ENCODE measurements at regions not wholly inside any gene's neighbourhood (a gene's known extent, or its start where the extent isn't known, plus 50 kb on each side); places are given as distances from the start of the nearest gene placed in this dataset.
"Not testable (repeated sequence)": the region's sequence is repeated elsewhere in the genome, so short reads cannot be mapped to it uniquely, and the experiment has no call there.

GRCh38 chr20:60177080-60177479, 218.9 kb downstream of the CDH26 start:
- Histone ChIP-seq H3K36me3 (ENCODE audit: control insufficient read depth in 5 of 5, insufficient read depth in 5 of 5, low read length in 5 of 5) (no peaks in the 10 kb centered on the region), H3K9ac (ENCODE audit: low read length in 5 of 5) (no peak overlapping the region), H3K4me1 (ENCODE audit: control insufficient read depth in 5 of 5, insufficient read depth in 5 of 5, low read length in 5 of 5) (peaks cover 0 to 6% (median 0%) of the 10 kb centered on the region in 5 donors), H3K27me3 (ENCODE audit: control insufficient read depth in 5 of 5, insufficient read depth in 4 of 5, low read length in 5 of 5) (peaks cover 0 to 4% (median 0%) of the 10 kb centered on the region in 5 donors), H3K27ac (ENCODE audit: low read depth, low read length) (no peak overlapping the region), H3K4me3 (ENCODE audit: low read depth in 1 of 5, low read length in 5 of 5) (no peak overlapping the region), H3K9me3 (ENCODE audit: control insufficient read depth in 5 of 5, low read length in 5 of 5) (no peaks in the 10 kb centered on the region)

- H3K9me3 ChIP-seq (ENCODE audit: control insufficient read depth in 5 of 5, low read length in 5 of 5): peaks cover 0 to 10% (median 9%) of the 10 kb centered on the region in 5 donors
- peaks cover 0 to 5% (median 3%) of the 10 kb centered on the region in 5 donors for H3K27me3 ChIP-seq (ENCODE audit: control insufficient read depth in 5 of 5, insufficient read depth in 4 of 5, low read length in 5 of 5)
- H3K9ac ChIP-seq (ENCODE audit: low read length in 5 of 5): no peak overlapping the region
- no peak overlapping the region for H3K27ac ChIP-seq (ENCODE audit: low read depth, low read length)
- no peaks in the 10 kb centered on the region for H3K4me1 ChIP-seq (ENCODE audit: control insufficient read depth in 5 of 5, insufficient read depth in 5 of 5, low read length in 5 of 5)
- no peak overlapping the region for H3K4me3 ChIP-seq (ENCODE audit: low read depth in 1 of 5, low read length in 5 of 5)
- H3K36me3 ChIP-seq (ENCODE audit: control insufficient read depth in 5 of 5, insufficient read depth in 5 of 5, low read length in 5 of 5): no peaks in the 10 kb centered on the region
Measured at GRCh38 chr20:60180986-60181385, 222.8 kb downstream of the CDH26 start.

GRCh38 chr20:60186412-60186811, 228.2 kb downstream of the CDH26 start:
- no peaks in the 10 kb centered on the region for H3K4me1 ChIP-seq (ENCODE audit: control insufficient read depth in 5 of 5, insufficient read depth in 5 of 5, low read length in 5 of 5)
- H3K4me3 ChIP-seq (ENCODE audit: low read depth in 1 of 5, low read length in 5 of 5): no peak overlapping the region
- peaks cover 0 to 10% (median 9%) of the 10 kb centered on the region in 5 donors for H3K9me3 ChIP-seq (ENCODE audit: control insufficient read depth in 5 of 5, low read length in 5 of 5)
- no peak overlapping the region for H3K27ac ChIP-seq (ENCODE audit: low read depth, low read length)
- H3K27me3 ChIP-seq (ENCODE audit: control insufficient read depth in 5 of 5, insufficient read depth in 4 of 5, low read length in 5 of 5): peaks cover 0 to 5% (median 0%) of the 10 kb centered on the region in 5 donors
- H3K9ac ChIP-seq (ENCODE audit: low read length in 5 of 5): no peak overlapping the region
- no peaks in the 10 kb centered on the region for H3K36me3 ChIP-seq (ENCODE audit: control insufficient read depth in 5 of 5, insufficient read depth in 5 of 5, low read length in 5 of 5)

GRCh38 chr20:60187683-60188082, 229.5 kb downstream of the CDH26 start:
- H3K9me3 ChIP-seq (ENCODE audit: control insufficient read depth in 5 of 5, low read length in 5 of 5): peaks cover 0 to 10% (median 9%) of the 10 kb centered on the region in 5 donors
- H3K36me3 ChIP-seq (ENCODE audit: control insufficient read depth in 5 of 5, insufficient read depth in 5 of 5, low read length in 5 of 5): no peaks in the 10 kb centered on the region
- no peak overlapping the region for H3K9ac ChIP-seq (ENCODE audit: low read length in 5 of 5)
- no peak overlapping the region for H3K27ac ChIP-seq (ENCODE audit: low read depth, low read length)
- H3K4me3 ChIP-seq (ENCODE audit: low read depth in 1 of 5, low read length in 5 of 5): no peak overlapping the region
- peaks cover 0 to 5% (median 0%) of the 10 kb centered on the region in 5 donors for H3K27me3 ChIP-seq (ENCODE audit: control insufficient read depth in 5 of 5, insufficient read depth in 4 of 5, low read length in 5 of 5)
- H3K4me1 ChIP-seq (ENCODE audit: control insufficient read depth in 5 of 5, insufficient read depth in 5 of 5, low read length in 5 of 5): no peaks in the 10 kb centered on the region

GRCh38 chr20:60191014-60191413, 232.8 kb downstream of the CDH26 start:
- Histone ChIP-seq H3K9ac (ENCODE audit: low read length in 5 of 5) (no peak overlapping the region), H3K4me3 (ENCODE audit: low read depth in 1 of 5, low read length in 5 of 5) (no peak overlapping the region), H3K9me3 (ENCODE audit: control insufficient read depth in 5 of 5, low read length in 5 of 5) (peaks cover 0 to 3% (median 0%) of the 10 kb centered on the region in 5 donors), H3K27me3 (ENCODE audit: control insufficient read depth in 5 of 5, insufficient read depth in 4 of 5, low read length in 5 of 5) (peaks cover 0 to 4% (median 0%) of the 10 kb centered on the region in 5 donors), H3K27ac (ENCODE audit: low read depth, low read length) (no peak overlapping the region), H3K4me1 (ENCODE audit: control insufficient read depth in 5 of 5, insufficient read depth in 5 of 5, low read length in 5 of 5) (no peaks in the 10 kb centered on the region), H3K36me3 (ENCODE audit: control insufficient read depth in 5 of 5, insufficient read depth in 5 of 5, low read length in 5 of 5) (no peaks in the 10 kb centered on the region)

- H3K27me3 ChIP-seq (ENCODE audit: control insufficient read depth in 5 of 5, insufficient read depth in 4 of 5, low read length in 5 of 5): peaks cover 0 to 4% (median 0%) of the 10 kb centered on the region in 5 donors
- no peak overlapping the region for H3K4me3 ChIP-seq (ENCODE audit: low read depth in 1 of 5, low read length in 5 of 5)
- H3K9ac ChIP-seq (ENCODE audit: low read length in 5 of 5): no peak overlapping the region
- H3K9me3 ChIP-seq (ENCODE audit: control insufficient read depth in 5 of 5, low read length in 5 of 5): peaks cover 0 to 3% (median 0%) of the 10 kb centered on the region in 5 donors
- no peaks in the 10 kb centered on the region for H3K36me3 ChIP-seq (ENCODE audit: control insufficient read depth in 5 of 5, insufficient read depth in 5 of 5, low read length in 5 of 5)
- H3K4me1 ChIP-seq (ENCODE audit: control insufficient read depth in 5 of 5, insufficient read depth in 5 of 5, low read length in 5 of 5): no peaks in the 10 kb centered on the region
- H3K27ac ChIP-seq (ENCODE audit: low read depth, low read length): no peak overlapping the region
Measured at GRCh38 chr20:60192326-60192725, 234.1 kb downstream of the CDH26 start.

- not testable (repeated sequence) for H3K4me1 ChIP-seq (ENCODE audit: control insufficient read depth in 5 of 5, insufficient read depth in 5 of 5, low read length in 5 of 5); H3K9me3 ChIP-seq (ENCODE audit: control insufficient read depth in 5 of 5, low read length in 5 of 5); H3K27ac ChIP-seq (ENCODE audit: low read depth, low read length); H3K27me3 ChIP-seq (ENCODE audit: control insufficient read depth in 5 of 5, insufficient read depth in 4 of 5, low read length in 5 of 5); H3K36me3 ChIP-seq (ENCODE audit: control insufficient read depth in 5 of 5, insufficient read depth in 5 of 5, low read length in 5 of 5); H3K4me3 ChIP-seq (ENCODE audit: low read depth in 1 of 5, low read length in 5 of 5); H3K9ac ChIP-seq (ENCODE audit: low read length in 5 of 5)
Measured at GRCh38 chr20:60199132-60199531, 240.9 kb downstream of the CDH26 start.

GRCh38 chr20:60199866-60200265, 241.6 kb downstream of the CDH26 start:
- Histone ChIP-seq H3K4me3 (ENCODE audit: low read depth in 1 of 5, low read length in 5 of 5) (no peak overlapping the region), H3K9me3 (ENCODE audit: control insufficient read depth in 5 of 5, low read length in 5 of 5) (peaks cover 0 to 3% (median 0%) of the 10 kb centered on the region in 5 donors), H3K36me3 (ENCODE audit: control insufficient read depth in 5 of 5, insufficient read depth in 5 of 5, low read length in 5 of 5) (no peaks in the 10 kb centered on the region), H3K27me3 (ENCODE audit: control insufficient read depth in 5 of 5, insufficient read depth in 4 of 5, low read length in 5 of 5) (peaks cover 0 to 7% (median 0%) of the 10 kb centered on the region in 5 donors), H3K27ac (ENCODE audit: low read depth, low read length) (no peak overlapping the region), H3K4me1 (ENCODE audit: control insufficient read depth in 5 of 5, insufficient read depth in 5 of 5, low read length in 5 of 5) (peaks cover 0 to 3% (median 0%) of the 10 kb centered on the region in 5 donors), H3K9ac (ENCODE audit: low read length in 5 of 5) (no peak overlapping the region)

GRCh38 chr20:60200305-60200918, 242.2 kb downstream of the CDH26 start:
- H3K27ac ChIP-seq (ENCODE audit: low read depth, low read length): no peak overlapping the region
- peaks cover 0 to 3% (median 0%) of the 10 kb centered on the region in 5 donors for H3K9me3 ChIP-seq (ENCODE audit: control insufficient read depth in 5 of 5, low read length in 5 of 5)
- H3K27me3 ChIP-seq (ENCODE audit: control insufficient read depth in 5 of 5, insufficient read depth in 4 of 5, low read length in 5 of 5): peaks cover 0 to 7% (median 0%) of the 10 kb centered on the region in 5 donors
- H3K9ac ChIP-seq (ENCODE audit: low read length in 5 of 5): no peak overlapping the region
- no peak overlapping the region for H3K4me3 ChIP-seq (ENCODE audit: low read depth in 1 of 5, low read length in 5 of 5)
- H3K4me1 ChIP-seq (ENCODE audit: control insufficient read depth in 5 of 5, insufficient read depth in 5 of 5, low read length in 5 of 5): peaks cover 0 to 3% (median 0%) of the 10 kb centered on the region in 5 donors
- no peaks in the 10 kb centered on the region for H3K36me3 ChIP-seq (ENCODE audit: control insufficient read depth in 5 of 5, insufficient read depth in 5 of 5, low read length in 5 of 5)

- H3K4me1 ChIP-seq (ENCODE audit: control insufficient read depth in 5 of 5, insufficient read depth in 5 of 5, low read length in 5 of 5): peaks cover 0 to 3% (median 0%) of the 10 kb centered on the region in 5 donors
- no peak overlapping the region for H3K4me3 ChIP-seq (ENCODE audit: low read depth in 1 of 5, low read length in 5 of 5)
- no peak overlapping the region for H3K9ac ChIP-seq (ENCODE audit: low read length in 5 of 5)
- peaks cover 0 to 2% (median 0%) of the 10 kb centered on the region in 5 donors for H3K9me3 ChIP-seq (ENCODE audit: control insufficient read depth in 5 of 5, low read length in 5 of 5)
- H3K27me3 ChIP-seq (ENCODE audit: control insufficient read depth in 5 of 5, insufficient read depth in 4 of 5, low read length in 5 of 5): peaks cover 0 to 9% (median 0%) of the 10 kb centered on the region in 5 donors
- no peak overlapping the region for H3K27ac ChIP-seq (ENCODE audit: low read depth, low read length)
- no peaks in the 10 kb centered on the region for H3K36me3 ChIP-seq (ENCODE audit: control insufficient read depth in 5 of 5, insufficient read depth in 5 of 5, low read length in 5 of 5)
Measured at GRCh38 chr20:60201198-60201835, 243.1 kb downstream of the CDH26 start.
